B cell (primary cell): ENCODE measurements at regions not wholly inside any gene's neighbourhood (a gene's known extent, or its start where the extent isn't known, plus 50 kb on each side); places are given as distances from the start of the nearest gene placed in this dataset.

Source experiments
- ATAC-seq: fragments of 200-7000 bp; cut with Tn5 transposase; one replicate; pipeline ENCODE4 v1.10.0; 2021; ENCODE audit warnings: low read depth, mild to moderate bottlenecking, moderate number of reproducible peaks, moderate library complexity
- CTCF ChIA-PET: fragments of 350-600 bp; sonication (Branson Sonifier 250); formaldehyde crosslinking; loops from one replicate; lab custom pipeline; 2021; ENCODE audit warnings: antibody characterized with exemption, inconsistent platforms; lab: Charles Lee
- POLR2A ChIA-PET: fragments of 350-600 bp; sonication (Branson Sonifier 250); formaldehyde crosslinking; loops from one replicate; lab custom pipeline; 2021; ENCODE audit warnings: antibody characterized with exemption; lab: Charles Lee
- DNase-seq: peaks from one replicate; pipeline ENCODE4 v3.0.0; 2013
- H2AFZ ChIP-seq: 2 replicates; pipeline ENCODE4 v1.6.1; 2012; ENCODE audit warnings: mild to moderate bottlenecking, low read depth, low read length; ENCODE audit not compliant: insufficient read depth, poor library complexity, severe bottlenecking
- H3K27ac ChIP-seq, 2 donors: 1 replicate in 1 of 2; 2 replicates in 1 of 2; pipeline ENCODE4 v1.5.1; 2012 to 2013; ENCODE audit warnings: low read length in 2 of 2, mild to moderate bottlenecking in 2 of 2, moderate library complexity in 1 of 2
- H3K27me3 ChIP-seq, 4 experiments: fragments of 200-600 bp in 1 of 4; sonication (generic) in 1 of 4; replicated peaks in 1 of 4; 1 replicate in 2 of 4; 2 replicates in 2 of 4; pipeline versions ENCODE4 v1.6.1 to v1.7.0; 2013 to 2016; ENCODE audit warnings: low read length in 3 of 4, mild to moderate bottlenecking in 2 of 4, mixed read lengths in 1 of 4, moderate library complexity in 1 of 4; ENCODE audit not compliant: insufficient read depth in 4 of 4, control insufficient read depth in 3 of 4; ENCODE audit errors: control extremely low read depth in 1 of 4
- H3K36me3 ChIP-seq, 2 experiments: replicated peaks in 1 of 2; 1 replicate in 1 of 2; 2 replicates in 1 of 2; pipeline versions ENCODE4 v1.6.1 to v1.7.1; 2013; ENCODE audit warnings: low read length in 1 of 2; ENCODE audit not compliant: insufficient read depth in 2 of 2, control insufficient read depth in 1 of 2; ENCODE audit errors: control extremely low read depth in 1 of 2, extremely low read depth in 1 of 2
- H3K4me1 ChIP-seq, 2 donors: fragments of 200-600 bp in 1 of 2; sonication (generic) in 1 of 2; 1 replicate in 1 of 2; 2 replicates in 1 of 2; pipeline versions ENCODE4 v1.5.1 to v1.6.1; 2013 to 2017; ENCODE audit warnings: low read length in 2 of 2; ENCODE audit not compliant: control insufficient read depth in 2 of 2, insufficient read depth in 2 of 2
- H3K4me2 ChIP-seq: replicated peaks from 2 replicates; pipeline ENCODE3; 2012; ENCODE audit warnings: mild to moderate bottlenecking, low read depth, low read length; ENCODE audit not compliant: poor library complexity, severe bottlenecking
- H3K4me3 ChIP-seq, 5 experiments: fragments of 200-600 bp in 1 of 5; sonication (generic) in 1 of 5; 1 replicate in 3 of 5; 2 replicates in 2 of 5; pipeline versions ENCODE4 v1.5.1 to v1.7.0; 2011 to 2016; ENCODE audit warnings: low read length in 4 of 5, mild to moderate bottlenecking in 4 of 5, low read depth in 2 of 5, control low read depth in 1 of 5, moderate library complexity in 1 of 5; ENCODE audit not compliant: insufficient read depth in 1 of 5; ENCODE audit errors: control extremely low read depth in 1 of 5, extremely low read depth in 1 of 5
- H3K79me2 ChIP-seq: fragments of 200-600 bp; sonication (generic); one replicate; pipeline ENCODE4 v1.6.0; 2016; ENCODE audit warnings: low read length; ENCODE audit not compliant: control insufficient read depth, insufficient read depth
- H3K9ac ChIP-seq: fragments of 200-600 bp; sonication (generic); 2 replicates; pipeline ENCODE4 v1.6.1; 2017; ENCODE audit warnings: mild to moderate bottlenecking, low read length, moderate library complexity
- H3K9me3 ChIP-seq, 3 donors: one replicate each; pipeline versions ENCODE4 v1.6.1 to v1.7.1; 2013; ENCODE audit warnings: low read length in 2 of 3; ENCODE audit not compliant: control insufficient read depth in 2 of 3, insufficient read depth in 1 of 3; ENCODE audit errors: control extremely low read depth in 1 of 3
- H4K20me1 ChIP-seq: 2 replicates; pipeline ENCODE4 v1.6.0; 2012; ENCODE audit warnings: mild to moderate bottlenecking, low read length; ENCODE audit not compliant: insufficient read depth, control insufficient read depth, poor library complexity, severe bottlenecking
- H3K27ac Mint-ChIP-seq: one replicate; pipeline ENCODE4 v1.8.0; 2021; ENCODE audit warnings: mixed read lengths
- H3K27me3 Mint-ChIP-seq: one replicate; pipeline ENCODE4 v1.8.0; 2021; ENCODE audit warnings: mixed read lengths
- H3K4me1 Mint-ChIP-seq: one replicate; pipeline ENCODE4 v1.8.0; 2021; ENCODE audit warnings: mixed read lengths
- H3K4me3 Mint-ChIP-seq: one replicate; pipeline ENCODE4 v1.8.0; 2021; ENCODE audit warnings: mixed read lengths
- H3K9me3 Mint-ChIP-seq: one replicate; pipeline ENCODE4 v1.8.0; 2022; ENCODE audit warnings: mixed read lengths; ENCODE audit not compliant: insufficient read depth
- CTCF ChIP-seq: fragments of 200-600 bp; IDR thresholded peaks from one replicate; pipeline ENCODE4 v1.8.0; 2022; ENCODE audit warnings: antibody characterized with exemption, mild to moderate bottlenecking
- EZH2 ChIP-seq: IDR thresholded peaks from 2 replicates; pipeline ENCODE4 v1.6.1; 2012; ENCODE audit warnings: borderline replicate concordance, low read depth, mild to moderate bottlenecking, moderate library complexity, low read length; ENCODE audit not compliant: insufficient read depth, poor library complexity, severe bottlenecking
- WGBS: methylation state at CpG from one replicate; pipeline ENCODE4 v1.1.5; 2013; ENCODE audit warnings: missing lambda C conversion rate; ENCODE audit not compliant: insufficient coverage; 5-methylcytosine and 5-hydroxymethylcytosine counted together
- intact Hi-C: fragments of 100-400 bp; cut with micrococcal nuclease; formaldehyde crosslinking; loops from one replicate; pipeline ENCODE4 v1.10.0; 2022

GRCh38 chr10:128568990-128569945 is 443.0 kb upstream of the MKI67 start:
- ChIA-PET CTCF (no interaction called here), POLR2A (no interaction called here)
- no peaks in the 10 kb centered on the region for H3K36me3 ChIP-seq
- ATAC-seq (no peak), DNase-seq (no peak)
- no peak overlapping the region for H3K9ac ChIP-seq
- H3K79me2 ChIP-seq = no peaks in the 10 kb centered on the region
- no peak overlapping the region for H3K27ac Mint-ChIP-seq
- H2AFZ ChIP-seq = no peak overlapping the region
- H3K27me3 Mint-ChIP-seq = no peaks in the 10 kb centered on the region
- intact Hi-C loops = no loop called here
- H3K4me1 ChIP-seq = no peaks in the 10 kb centered on the region
- TF ChIP-seq CTCF (no peak), EZH2 (no peak)
- 87% methylated on average over 23 of the region's 24 CpGs for WGBS
- H3K9me3 ChIP-seq = peaks cover 0 to 20% (median 0%) of the 10 kb centered on the region in 3 donors
- H3K4me2 ChIP-seq = no peak overlapping the region
- no peak overlapping the region for H3K4me3 Mint-ChIP-seq
- H3K27ac ChIP-seq = no peak overlapping the region
- no peaks in the 10 kb centered on the region for H3K9me3 Mint-ChIP-seq
- H3K4me1 Mint-ChIP-seq = no peaks in the 10 kb centered on the region
- no peaks in the 10 kb centered on the region for H3K27me3 ChIP-seq
- H3K4me3 ChIP-seq = no peak overlapping the region
- no peaks in the 10 kb centered on the region for H4K20me1 ChIP-seq

- H3K27ac Mint-ChIP-seq = no peak overlapping the region
Measured at GRCh38 chr10:128570319-128570995, 444.2 kb upstream of the MKI67 start.

More at GRCh38 chr10:128570319-128570995, 444.2 kb upstream of the MKI67 start:
- Histone ChIP-seq H3K4me3 (no peak overlapping the region), H3K79me2 (no peaks in the 10 kb centered on the region), H3K36me3 (no peaks in the 10 kb centered on the region), H3K27ac (no peak overlapping the region), H4K20me1 (no peaks in the 10 kb centered on the region), H3K9ac (no peak overlapping the region), H3K4me1 (no peaks in the 10 kb centered on the region), H2AFZ (no peak overlapping the region), H3K4me2 (no peak overlapping the region), H3K27me3 (no peaks in the 10 kb centered on the region), H3K9me3 (peaks cover 0 to 20% (median 0%) of the 10 kb centered on the region in 3 donors)
- H3K27me3 Mint-ChIP-seq = no peaks in the 10 kb centered on the region
- CTCF ChIA-PET = no interaction called here
- TF ChIP-seq CTCF (no peak), EZH2 (no peak)
- WGBS = 86% methylated on average over 12 of the region's 12 CpGs
- POLR2A ChIA-PET = no interaction called here
- intact Hi-C loops = no loop called here
- no peaks in the 10 kb centered on the region for H3K9me3 Mint-ChIP-seq
- no peak overlapping the region for H3K4me3 Mint-ChIP-seq
- ATAC-seq = no peak
- no peaks in the 10 kb centered on the region for H3K4me1 Mint-ChIP-seq
- no peak for DNase-seq
